HEK293T (cell line): ENCODE measurements at regions not wholly inside any gene's neighbourhood (a gene's known extent, or its start where the extent isn't known, plus 50 kb on each side); places are given as distances from the start of the nearest gene placed in this dataset.

Experiments
- ELF4 ChIP-seq: fragments of 450-650 bp; IDR thresholded peaks from 2 replicates; pipeline ENCODE4 v1.6.1; 2017; ENCODE audit warnings: antibody characterized with exemption
- FOXM1 ChIP-seq: fragments of 450-650 bp; IDR thresholded peaks from 2 replicates; pipeline ENCODE4 v1.6.1; 2017; ENCODE audit warnings: mild to moderate bottlenecking, borderline replicate concordance
- SP1 ChIP-seq: fragments of 450-650 bp; IDR thresholded peaks from 2 replicates; pipeline ENCODE4 v1.6.1; 2017
- SUZ12 ChIP-seq: fragments of 450-650 bp; IDR thresholded peaks from 2 replicates; pipeline ENCODE4 v1.6.1; 2016; ENCODE audit warnings: mild to moderate bottlenecking

- TF ChIP-seq SP1 (no peak), SUZ12 (no peak), ELF4 (no peak), FOXM1 (no peak)
Observed at GRCh38 chr9:88792502-88792901, 198.8 kb upstream of the S1PR3 start.
